HCT116 (cell line): ENCODE measurements at regions not wholly inside any gene's neighbourhood (a gene's known extent, or its start where the extent isn't known, plus 50 kb on each side); places are given as distances from the start of the nearest gene placed in this dataset.

Source experiments
- ATAC-seq: fragments of 200-7000 bp; cut with Tn5 transposase; 2 replicates; pipeline ENCODE4 v1.9.1; 2020; ENCODE audit warnings: mild to moderate bottlenecking, moderate library complexity
- BruUV-seq: library from RNA; stranded (reverse); fragments of 400-500 nt; replicated peaks from 2 replicates; lab custom pipeline; 2021; lab: Mats Ljungman, UMichigan
- CTCF ChIA-PET: fragments of 300-600 bp; sonication (Branson Sonifier 250); formaldehyde crosslinking; loops from one replicate; lab custom pipeline; 2021; ENCODE audit warnings: antibody characterized with exemption; lab: Charles Lee
- POLR2A ChIA-PET: fragments of 300-600, 350-600 bp; sonication (Branson Sonifier 250); formaldehyde crosslinking; loops from one replicate; lab custom pipeline; 2021; ENCODE audit warnings: antibody characterized with exemption; lab: Charles Lee
- RAD21 ChIA-PET, 2 experiments: fragments of 300-600 bp; sonication (Branson Sonifier 250); formaldehyde crosslinking; loops; one replicate each; lab custom pipeline; 2023; ENCODE audit warnings: low total read pairs in 2 of 2; ENCODE audit not compliant: uncharacterized antibody in 2 of 2, unreplicated experiment in 2 of 2, low non-redundant PET in 1 of 2; lab: Charles Lee
- DNase-seq: peaks from one replicate; pipeline ENCODE4 v3.0.0-alpha.2; 2010; ENCODE audit warnings: low read depth, low spot score
- H2AFZ ChIP-seq: fragments of 200-600 bp; shearing (Covaris generic), sonication (generic); 2 replicates; pipeline ENCODE4 v1.6.1; 2017; ENCODE audit warnings: low read depth, mixed run types, mixed read lengths, antibody characterized with exemption, low read length; ENCODE audit not compliant: poor library complexity, severe bottlenecking
- H3K27ac ChIP-seq: 2 replicates; pipeline ENCODE4 v1.5.1; 2012; ENCODE audit warnings: low read depth, low read length
- H3K27me3 ChIP-seq: fragments of 200-600 bp; sonication (generic); 2 replicates; pipeline ENCODE4 v1.6.1; 2016; ENCODE audit warnings: mixed run types, low read length, mixed read lengths; ENCODE audit not compliant: insufficient read depth
- H3K36me3 ChIP-seq, 2 experiments: fragments of 200-500 bp in 1 of 2; fragments of 200-600 bp in 1 of 2; sonication (Bioruptor generic) in 1 of 2; sonication (generic) in 1 of 2; 2 replicates each; pipeline versions ENCODE4 v1.5.1 to v1.6.1; 2014 to 2016; ENCODE audit warnings: low read length in 2 of 2, inconsistent platforms in 1 of 2, mixed read lengths in 1 of 2, mixed run types in 1 of 2; ENCODE audit not compliant: insufficient read depth in 2 of 2, control insufficient read depth in 1 of 2
- H3K4me1 ChIP-seq, 2 experiments: fragments of 200-600 bp in 1 of 2; sonication (generic) in 1 of 2; 2 replicates each; pipeline versions ENCODE4 v1.5.1 to v1.6.1; 2012 to 2017; ENCODE audit warnings: low read length in 2 of 2, inconsistent platforms in 1 of 2, mild to moderate bottlenecking in 1 of 2, mixed read lengths in 1 of 2, mixed run types in 1 of 2, moderate library complexity in 1 of 2; ENCODE audit not compliant: insufficient read depth in 2 of 2, control insufficient read depth in 1 of 2
- H3K4me2 ChIP-seq: fragments of 200-600 bp; sonication (generic); 2 replicates; pipeline ENCODE4 v1.6.1; 2017; ENCODE audit warnings: mixed run types, low read length, mixed read lengths
- H3K4me3 ChIP-seq, 2 experiments: fragments of 200-600 bp in 1 of 2; sonication (generic) in 1 of 2; replicated peaks in 1 of 2; 2 replicates each; pipeline ENCODE4 v1.5.1; 2011 to 2016; ENCODE audit warnings: low read length in 2 of 2, control low read depth in 1 of 2, low read depth in 1 of 2, mild to moderate bottlenecking in 1 of 2, mixed read lengths in 1 of 2, mixed run types in 1 of 2
- H3K79me2 ChIP-seq: fragments of 200-600 bp; sonication (generic); 2 replicates; pipeline ENCODE4 v1.6.1; 2017; ENCODE audit warnings: mild to moderate bottlenecking, mixed run types, low read length, moderate library complexity, mixed read lengths; ENCODE audit not compliant: insufficient read depth
- H3K9ac ChIP-seq: fragments of 200-600 bp; sonication (generic); 2 replicates; pipeline ENCODE4 v1.6.1; 2016; ENCODE audit warnings: low read length, mixed read lengths
- H3K9me2 ChIP-seq: fragments of 200-600 bp; sonication (generic), shearing (Covaris generic); 2 replicates; pipeline ENCODE4 v1.6.1; 2017; ENCODE audit warnings: mixed run types, mild to moderate bottlenecking, moderate library complexity; ENCODE audit not compliant: insufficient read depth
- H3K9me3 ChIP-seq, 2 experiments: fragments of 200-500 bp in 1 of 2; fragments of 200-600 bp in 1 of 2; sonication (Bioruptor generic) in 1 of 2; sonication (generic) in 1 of 2; 2 replicates each; pipeline ENCODE4 v1.6.1; 2014 to 2017; ENCODE audit warnings: low read length in 2 of 2, mixed read lengths in 2 of 2, inconsistent platforms in 1 of 2, low read depth in 1 of 2, mild to moderate bottlenecking in 1 of 2, mixed run types in 1 of 2, moderate library complexity in 1 of 2; ENCODE audit not compliant: control insufficient read depth in 1 of 2, insufficient read depth in 1 of 2
- H4K20me1 ChIP-seq: fragments of 200-600 bp; sonication (generic), shearing (Covaris generic); 2 replicates; pipeline ENCODE4 v1.6.1; 2017; ENCODE audit warnings: mixed run types, mild to moderate bottlenecking, moderate library complexity; ENCODE audit not compliant: insufficient read depth
- CTCF ChIP-seq, 3 experiments: fragments of 200-600 bp in 1 of 3; sonication (generic) in 1 of 3; IDR thresholded peaks in 2 of 3; conservative IDR thresholded peaks in 1 of 3; 2 replicates each; pipeline ENCODE4 v1.5.1; 2012 to 2017; ENCODE audit warnings: low read depth in 2 of 3, low read length in 2 of 3, antibody characterized with exemption in 1 of 3, borderline replicate concordance in 1 of 3, control low read depth in 1 of 3, mild to moderate bottlenecking in 1 of 3, mixed read lengths in 1 of 3, mixed run types in 1 of 3, moderate library complexity in 1 of 3; ENCODE audit not compliant: insufficient read depth in 1 of 3
- EZH2phosphoT487 ChIP-seq: fragments of 200-600 bp; IDR thresholded peaks from 2 replicates; pipeline ENCODE4 v1.6.1; 2018; ENCODE audit warnings: antibody characterized with exemption, borderline replicate concordance
- RAD21 ChIP-seq: IDR thresholded peaks from 2 replicates; pipeline ENCODE4 v1.6.1; 2012; ENCODE audit warnings: low read depth, mild to moderate bottlenecking
- SP1 ChIP-seq: IDR thresholded peaks from 2 replicates; pipeline ENCODE4 v1.6.1; 2012; ENCODE audit warnings: low read depth
- SRF ChIP-seq: IDR thresholded peaks from 2 replicates; pipeline ENCODE4 v1.6.1; 2012; ENCODE audit warnings: low read depth
- ZBTB33 ChIP-seq: IDR thresholded peaks from 2 replicates; pipeline ENCODE4 v1.6.1; 2011; ENCODE audit warnings: mild to moderate bottlenecking, low read length, moderate library complexity; ENCODE audit not compliant: insufficient replicate concordance; ENCODE audit errors: extremely low read depth
- intact Hi-C: fragments of 100-400 bp; cut with micrococcal nuclease; formaldehyde crosslinking; loops from 2 replicates; pipeline ENCODE4 v1.10.0; 2022

- Histone ChIP-seq H2AFZ (no peak overlapping the region), H3K36me3 (no peaks in the 10 kb centered on the region), H3K27ac (no peak overlapping the region), H3K9ac (no peak overlapping the region), H3K79me2 (no peaks in the 10 kb centered on the region), H4K20me1 (no peaks in the 10 kb centered on the region)
- RAD21 ChIA-PET: no interaction called here
- no TSS peak for BruUV-seq
- DNase-seq: no peak
- TF ChIP-seq ZBTB33 (no peak), EZH2phosphoT487 (no peak), SRF (no peak), RAD21 (peak; percentile 30; the same call in 1 of the 2 replicates), CTCF (IDR thresholded peaks at IDR 0.05 in 2 of 3, conservative IDR thresholded peaks at IDR 0.05 in 1 of 3; ENCODE audit: borderline replicate concordance in 1 of 3, insufficient read depth in 1 of 3, low read depth in 2 of 3, low read length in 2 of 3) (peak in 2 of 3 experiments; percentile 45 to 55; a peak in 4 of 6 replicates), SP1 (no peak)
- TF ChIP-seq, all 23 proteins: peak for 2
- H3K4me2 ChIP-seq: no peak overlapping the region
- no peaks in the 10 kb centered on the region for H3K9me3 ChIP-seq
- intact Hi-C loops: no loop called here
- CTCF ChIA-PET: no interaction called here
- ATAC-seq: peak; percentile 81
- POLR2A ChIA-PET: no interaction called here
- H3K4me1 ChIP-seq: no peaks in the 10 kb centered on the region
- H3K9me2 ChIP-seq: no peaks in the 10 kb centered on the region
- H3K27me3 ChIP-seq: peaks cover 3% of the 10 kb centered on the region; the same call in 1 of the 2 replicates
- H3K4me3 ChIP-seq: no peak overlapping the region
These were observed 989.4 kb downstream of the CCSER2 start for GRCh38 chr10:85317827-85318226.
